ENCODE measurements at regions not wholly inside any gene's neighbourhood (a gene's known extent, or its start where the extent isn't known, plus 50 kb on each side); places are given as distances from the start of the nearest gene placed in this dataset.

DNA sequence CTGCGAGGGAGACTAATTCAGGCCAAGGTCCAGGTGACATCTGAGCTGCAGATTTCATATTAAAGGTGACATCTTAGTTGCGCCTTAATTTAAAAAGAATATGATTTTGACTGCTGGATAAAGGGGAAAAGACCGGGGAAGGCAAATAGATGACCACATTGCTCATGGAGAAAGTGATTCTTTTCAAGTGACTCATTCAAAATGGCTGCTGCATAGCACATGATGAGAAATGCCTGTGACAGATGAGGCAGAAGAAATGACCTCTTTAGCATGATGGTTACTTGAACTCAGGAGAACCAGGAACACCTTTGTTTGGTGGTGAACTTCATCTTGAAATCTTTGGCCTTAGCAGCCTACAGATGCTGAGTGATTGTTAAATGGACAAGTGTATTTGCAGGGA lies 385.8 kb upstream of the TRIB2 start:
- no peak for DNase-seq

DNA sequence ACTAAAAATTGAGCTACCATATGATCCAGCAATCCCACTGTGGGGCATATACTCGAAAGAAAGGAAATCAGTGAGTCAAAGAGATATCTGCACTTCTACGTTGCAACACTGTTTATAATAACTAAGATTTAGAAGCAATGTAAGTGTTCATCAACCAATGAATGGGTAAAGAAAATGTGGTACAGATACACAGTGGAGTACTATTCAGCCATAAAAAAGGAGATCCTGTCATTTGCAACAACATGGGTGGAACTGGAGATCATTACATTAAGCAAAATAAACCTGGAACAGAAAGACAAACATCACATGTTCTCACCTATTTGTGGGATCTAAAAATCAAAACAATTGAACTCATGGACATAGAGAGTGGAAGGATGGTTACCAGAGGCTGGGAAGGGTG lies 385.0 kb upstream of the TRIB2 start:
- DNase-seq, result no peak

DNA sequence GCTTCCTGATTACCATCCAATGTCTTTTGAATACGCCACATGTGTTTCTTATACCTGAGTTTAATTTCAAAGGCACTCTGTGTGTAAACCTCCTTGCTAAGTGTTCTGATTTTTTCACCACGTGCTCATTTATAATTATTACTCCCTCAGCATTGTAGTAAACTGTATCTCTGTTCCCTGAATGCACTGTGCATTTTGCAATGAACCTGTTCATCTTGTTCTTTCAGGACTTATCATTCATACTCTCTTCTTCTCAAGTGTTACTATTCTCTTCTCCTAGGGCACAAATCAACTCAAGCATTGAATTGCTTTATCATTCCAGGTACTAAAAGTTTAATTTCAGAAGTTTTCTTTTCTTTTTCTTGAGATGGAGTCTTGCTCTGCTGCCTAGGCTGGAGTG lies 383.4 kb upstream of the TRIB2 start:
- no peak for DNase-seq

DNA sequence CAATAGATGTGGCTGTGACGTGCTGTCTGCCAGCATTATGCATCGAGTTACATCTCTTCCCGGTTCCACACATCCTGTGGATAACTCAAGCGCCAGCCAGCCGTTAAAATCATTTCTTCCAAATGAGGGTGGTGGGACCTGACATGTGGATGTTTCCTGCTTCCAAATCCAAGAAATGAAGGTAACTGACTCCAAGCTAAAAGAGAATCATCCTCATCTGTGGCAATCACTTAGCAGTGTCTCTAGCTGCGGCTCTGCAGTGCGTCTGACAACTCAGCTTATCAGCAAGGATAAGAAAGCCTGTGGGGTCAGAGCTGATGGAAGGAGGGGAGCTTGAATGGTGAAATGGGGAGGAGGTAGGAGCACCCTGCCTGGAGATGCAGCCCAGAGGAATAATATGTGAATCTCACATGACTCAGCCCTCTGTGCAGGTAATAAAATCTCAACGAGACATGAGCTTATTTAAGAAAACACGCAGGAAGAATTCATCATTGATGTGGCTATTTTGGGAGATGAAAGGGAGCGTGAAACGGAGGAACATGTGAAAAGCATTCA lies 382.2 kb upstream of the TRIB2 start:
- DNase-seq, result no peak

DNA sequence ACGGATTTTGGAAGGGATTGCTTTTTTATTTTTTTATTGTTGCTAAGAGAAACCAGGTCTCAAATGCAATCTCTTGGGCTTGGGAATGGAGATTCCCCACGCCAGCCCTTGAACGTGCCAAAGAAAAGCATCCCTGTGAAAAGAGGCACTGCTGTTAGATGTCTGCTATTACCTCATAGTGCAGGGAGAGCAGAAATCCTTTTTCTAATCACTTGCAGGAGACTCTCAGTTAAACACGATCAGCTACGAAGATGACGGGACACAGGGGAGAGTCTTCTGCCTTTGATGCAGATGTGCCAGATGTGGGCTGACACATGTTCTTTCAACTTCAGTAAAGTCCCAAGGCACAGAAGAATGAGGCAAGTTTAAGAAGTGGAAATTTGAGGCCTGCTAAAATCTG lies 381.6 kb upstream of the TRIB2 start:
- no peak for DNase-seq

DNA sequence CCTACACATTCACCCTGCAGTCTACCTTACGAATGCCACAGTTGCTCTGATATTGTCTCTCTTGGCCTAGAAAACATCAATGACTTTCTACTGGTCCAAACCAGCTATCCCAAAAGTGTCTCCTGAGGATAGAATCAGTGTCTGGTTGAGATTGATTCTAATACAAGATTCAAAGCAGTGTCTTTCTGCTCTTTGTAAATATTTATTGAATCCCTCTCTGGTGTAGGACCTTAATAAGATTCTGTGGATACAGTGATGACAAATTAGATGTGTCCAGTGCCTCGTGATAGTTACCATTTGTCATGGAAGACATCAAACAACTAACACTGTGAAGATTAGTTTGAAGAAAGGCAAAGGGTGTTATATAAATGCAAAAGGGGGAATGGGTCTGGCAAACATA lies 380.7 kb upstream of the TRIB2 start:
- DNase-seq, result no peak

DNA sequence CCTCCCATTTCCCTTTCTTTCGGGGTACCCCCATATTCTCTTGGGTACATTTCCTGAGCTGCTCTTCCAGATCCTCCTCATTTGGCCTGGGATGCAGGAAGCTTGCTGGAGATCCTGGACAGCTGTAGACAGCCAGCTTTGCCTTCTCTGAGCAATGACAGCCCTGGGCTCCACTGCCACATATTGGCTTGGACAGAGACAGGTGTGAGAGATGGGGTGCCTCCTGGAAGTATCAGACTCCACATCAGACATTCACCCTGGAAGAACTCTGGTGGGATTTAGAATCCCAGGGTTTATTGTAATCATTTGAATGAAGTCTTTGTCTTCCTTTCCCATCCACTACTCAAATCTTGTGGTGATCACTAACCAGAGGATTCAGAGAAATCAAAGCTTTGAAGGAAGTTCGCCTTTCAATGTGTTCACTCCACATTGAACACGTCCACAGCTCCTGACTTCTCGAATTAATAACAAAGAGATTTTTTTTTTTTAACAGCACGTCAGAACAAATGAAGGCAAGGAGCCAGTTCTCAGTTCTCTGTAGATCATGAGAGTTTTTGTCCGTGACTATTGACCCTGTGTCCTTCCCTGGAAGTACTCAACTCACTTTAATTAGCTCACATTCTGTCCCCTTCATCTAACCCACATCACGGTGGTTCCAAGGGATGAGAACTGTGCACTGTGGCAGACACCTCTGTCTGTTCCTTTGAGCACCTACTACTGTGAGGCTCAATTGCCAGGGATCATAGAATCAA lies 377.6 kb upstream of the TRIB2 start:
- no peak for DNase-seq

DNA sequence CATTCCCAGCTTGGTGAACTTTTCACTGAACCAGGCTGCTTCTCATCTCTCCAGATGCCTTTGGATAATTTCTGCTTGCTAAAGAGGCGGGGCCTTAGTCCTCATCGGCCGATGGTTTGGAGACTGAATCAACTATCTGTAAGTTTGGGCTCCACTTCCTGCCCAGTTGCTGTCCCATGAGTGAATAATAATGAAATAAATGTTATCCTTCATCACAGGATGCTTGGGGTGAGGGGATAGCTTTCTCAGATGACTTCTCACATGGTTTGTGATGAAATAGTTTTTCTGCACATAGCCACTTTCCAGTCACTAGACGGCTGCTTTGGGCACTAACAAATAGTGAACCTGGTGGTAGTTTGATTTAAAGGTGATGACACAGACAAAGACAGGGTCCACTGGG lies 376.6 kb upstream of the TRIB2 start:
- no peak for DNase-seq

DNA sequence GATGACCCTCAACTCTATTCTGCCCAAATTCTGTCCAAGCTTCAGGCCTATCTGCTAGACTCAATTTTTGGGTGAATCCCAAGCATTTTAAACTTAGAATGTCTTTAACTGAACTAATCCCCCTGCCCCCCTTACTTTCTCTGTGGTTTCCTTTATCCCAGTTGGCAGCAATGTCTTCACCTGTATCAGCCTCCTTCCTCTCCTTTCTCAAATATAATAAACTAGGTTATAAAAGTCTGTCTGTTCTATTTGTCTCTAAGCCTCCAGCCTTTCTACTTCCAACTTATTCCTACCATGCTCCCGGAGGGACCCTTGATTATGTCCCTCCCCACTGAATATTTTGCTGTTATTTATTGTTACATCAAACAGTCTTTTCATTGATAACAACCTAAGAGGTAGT lies 375.5 kb upstream of the TRIB2 start:
- no peak for DNase-seq

DNA sequence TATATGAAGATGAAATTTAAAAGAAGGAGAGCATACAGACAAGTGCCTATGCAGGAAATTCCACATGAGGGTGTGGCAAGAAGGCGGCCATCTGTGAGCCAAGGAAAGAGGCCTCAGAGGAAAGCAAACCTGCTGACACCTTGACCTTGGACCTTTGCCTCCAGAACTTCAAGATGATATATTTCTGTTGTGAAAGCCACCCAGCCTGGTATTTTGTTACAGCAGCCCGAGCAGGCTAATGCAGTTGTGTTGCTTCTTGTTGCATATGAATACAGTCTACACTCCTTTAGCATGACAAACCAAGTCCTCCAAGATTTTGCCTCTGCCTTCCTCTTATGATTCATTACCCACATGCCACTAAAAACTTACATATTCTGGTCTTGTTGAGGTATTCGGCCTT lies 374.8 kb upstream of the TRIB2 start:
- no peak for DNase-seq

DNA sequence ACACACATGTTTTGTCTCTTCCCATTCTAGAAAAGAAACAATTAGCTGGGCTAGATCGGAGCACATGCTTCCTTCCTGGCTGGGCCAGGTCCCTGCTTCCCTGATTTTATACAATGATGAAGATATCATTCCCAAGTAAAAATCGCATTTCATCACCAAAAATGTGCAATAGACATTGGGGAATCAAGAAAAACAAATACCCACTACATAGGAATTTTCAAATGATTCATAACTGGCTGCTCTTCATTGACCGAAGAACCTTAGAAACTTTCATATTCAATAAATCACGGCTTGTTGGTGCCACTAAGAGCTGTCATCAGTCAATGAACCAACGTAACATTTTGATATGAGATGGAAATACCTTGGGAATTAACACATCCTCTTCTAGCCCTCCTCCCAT lies 373.6 kb upstream of the TRIB2 start:
- no peak for DNase-seq

DNA sequence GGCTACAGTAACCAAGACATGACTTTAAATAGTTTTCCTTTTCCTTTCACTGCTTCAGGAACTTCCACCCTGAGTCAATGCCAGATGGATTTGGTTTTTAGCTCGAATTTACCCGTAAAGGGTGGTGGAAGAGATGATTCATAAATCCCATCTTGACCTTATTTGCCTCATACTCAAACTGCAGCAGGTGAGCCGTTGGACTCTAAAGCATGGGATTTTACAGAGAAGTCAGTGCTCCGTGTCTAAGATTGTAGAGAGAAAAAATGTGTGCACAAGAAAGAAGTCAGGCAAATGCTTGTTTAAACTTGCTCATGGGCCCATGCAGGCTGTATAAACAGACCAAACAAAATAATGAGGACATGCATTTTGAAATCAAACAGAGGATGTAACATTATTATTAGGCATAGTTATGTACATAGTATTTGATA lies 369.7 kb upstream of the TRIB2 start:
- no peak for DNase-seq

DNA sequence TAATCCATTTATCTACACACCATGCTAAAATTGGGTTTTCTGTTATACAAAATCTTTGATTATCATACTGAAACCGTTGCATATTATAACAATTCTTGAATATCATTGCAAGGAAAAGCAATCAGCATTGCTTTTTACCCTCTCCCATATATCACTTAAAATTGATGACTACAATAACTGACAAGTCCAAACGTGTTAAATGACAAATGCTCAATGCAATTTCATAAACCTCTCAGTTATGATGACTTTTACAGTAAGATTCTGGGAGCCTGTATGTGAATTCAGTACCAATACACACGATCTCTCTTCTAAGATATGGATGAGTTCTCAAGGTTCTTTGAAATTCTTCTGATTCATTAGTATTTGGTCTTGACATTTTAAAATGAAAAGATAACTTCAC lies 368.5 kb upstream of the TRIB2 start:
- no peak for DNase-seq

DNA sequence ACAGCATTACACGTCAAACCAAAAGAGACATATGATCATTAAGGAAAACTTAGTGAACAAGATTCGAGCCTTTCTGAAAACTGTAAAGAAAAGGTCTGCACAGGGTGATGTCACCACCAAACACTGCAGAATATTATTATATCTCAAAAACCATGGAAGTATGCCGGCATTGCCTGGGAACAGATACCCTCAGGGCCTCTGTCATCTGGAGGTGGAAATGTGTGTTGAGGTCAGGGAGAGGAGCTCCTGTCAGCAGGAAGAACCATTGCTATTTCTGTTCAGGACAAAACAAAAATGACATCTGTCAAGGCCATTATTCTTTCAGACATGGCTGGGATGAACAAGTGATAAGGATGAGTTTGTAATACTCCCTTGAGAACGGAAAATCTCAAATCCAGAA lies 365.9 kb upstream of the TRIB2 start:
- DNase-seq, result no peak

DNA sequence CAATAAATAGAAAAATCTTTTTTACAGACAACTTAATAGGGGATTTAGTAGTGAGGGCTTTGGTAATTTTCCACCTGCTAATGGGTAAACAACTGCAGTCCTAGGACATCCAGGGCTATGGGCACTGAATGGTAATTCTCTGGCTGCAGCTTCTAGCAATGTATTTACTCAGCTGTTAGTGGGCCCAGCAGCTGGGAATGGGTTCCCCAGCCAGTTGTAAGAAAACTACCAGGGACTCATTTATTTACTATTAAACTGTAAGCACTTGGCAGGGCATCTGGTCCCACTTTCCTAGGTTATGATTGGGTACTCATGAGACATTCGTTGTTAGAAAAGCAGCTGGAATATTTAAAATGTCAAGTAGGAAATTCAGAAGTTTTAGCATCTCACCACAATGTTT lies 363.8 kb upstream of the TRIB2 start:
- no peak for DNase-seq

DNA sequence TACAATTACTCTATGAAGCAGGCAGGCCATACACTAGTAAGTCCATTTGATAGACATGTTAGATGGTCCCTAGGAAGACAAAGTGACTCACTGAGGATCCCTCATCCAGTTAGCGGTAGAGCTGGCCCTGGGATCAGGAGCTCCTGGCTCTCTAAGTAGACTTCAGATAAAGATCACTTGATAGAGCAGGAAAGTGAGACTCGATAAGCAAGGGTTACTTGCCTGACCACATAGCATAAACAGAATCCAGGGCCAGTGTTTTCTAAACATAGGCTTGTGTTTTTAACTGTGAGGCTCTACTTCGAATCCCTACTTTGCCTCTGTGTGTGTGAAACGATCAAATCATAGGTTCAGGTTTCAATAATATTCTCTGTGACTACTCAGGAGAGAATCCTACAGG lies 355.2 kb upstream of the TRIB2 start:
- no peak for DNase-seq

DNA sequence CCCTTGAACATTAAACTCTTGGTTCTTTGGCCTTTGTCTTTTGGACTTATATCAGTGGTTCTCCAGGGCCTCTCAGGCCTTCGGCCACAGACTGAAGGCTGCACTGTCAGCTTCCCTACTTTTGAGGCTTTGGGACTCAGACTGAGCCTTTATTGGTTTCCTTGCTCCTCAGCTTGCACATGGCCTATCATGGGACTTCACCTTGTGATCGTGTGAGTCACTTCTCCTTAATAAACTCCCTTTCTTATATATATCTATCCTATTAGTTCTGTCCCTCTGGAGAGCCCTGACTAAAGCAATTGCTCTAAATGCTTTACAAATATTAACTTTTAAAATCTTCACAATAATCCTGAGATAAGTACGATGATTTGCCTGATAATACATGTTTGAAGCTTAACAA lies 353.6 kb upstream of the TRIB2 start:
- no peak for DNase-seq

DNA sequence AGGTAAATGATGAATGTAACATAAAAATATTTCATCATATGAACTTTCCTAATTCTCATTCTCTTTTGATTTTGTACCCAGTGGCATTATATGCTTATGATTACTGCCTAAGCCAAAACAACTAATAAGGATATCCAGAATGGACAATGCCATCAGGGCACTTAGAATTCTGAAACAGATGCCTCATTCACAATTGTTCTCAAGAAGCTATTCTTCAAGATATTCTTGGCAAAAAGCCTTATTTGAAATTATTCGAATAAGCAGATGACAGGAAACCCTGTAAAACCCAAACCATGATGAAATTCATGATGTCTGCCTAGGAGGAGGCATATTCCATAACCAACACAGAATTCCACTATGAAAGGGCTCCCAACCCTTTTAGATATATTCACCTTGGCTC lies 353.2 kb upstream of the TRIB2 start:
- no peak for DNase-seq

DNA sequence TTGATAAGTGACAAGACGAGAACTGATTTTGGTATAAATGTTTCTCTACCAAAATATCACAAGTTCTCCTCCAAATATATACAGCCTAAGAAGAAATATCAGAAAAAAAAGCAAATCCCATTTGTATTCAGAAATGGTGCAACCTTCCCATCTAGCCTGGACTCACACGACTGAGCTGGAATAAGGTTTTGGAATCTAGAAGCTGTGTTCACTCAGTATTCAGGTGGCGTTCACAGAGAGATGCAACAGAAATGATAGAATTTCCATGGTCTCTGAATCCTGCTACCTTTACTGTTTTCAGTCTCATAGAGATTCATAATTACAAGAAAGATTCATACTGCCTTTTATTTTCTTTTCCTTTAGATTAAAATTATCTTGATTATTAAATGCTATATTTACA lies 347.2 kb upstream of the TRIB2 start:
- no peak for DNase-seq

DNA sequence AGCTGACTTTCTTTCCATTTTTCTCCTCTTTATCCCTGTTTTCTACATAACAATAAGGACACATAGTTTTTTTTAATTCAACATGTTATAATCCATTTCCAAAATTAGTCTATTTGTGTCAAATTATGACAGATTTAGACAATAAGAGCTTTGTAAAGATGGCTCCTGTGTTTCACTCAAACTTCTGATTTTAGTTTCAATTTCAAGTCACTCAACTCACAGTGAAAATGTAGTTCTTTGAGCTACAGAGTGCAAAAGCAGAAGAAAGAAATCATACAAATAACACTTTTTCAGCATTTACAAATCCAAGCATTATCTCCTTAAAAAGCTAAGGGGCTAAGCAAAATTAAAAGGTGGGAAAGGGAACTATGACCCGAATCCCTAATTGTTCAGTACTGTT lies 340.7 kb upstream of the TRIB2 start:
- DNase-seq, result no peak

DNA sequence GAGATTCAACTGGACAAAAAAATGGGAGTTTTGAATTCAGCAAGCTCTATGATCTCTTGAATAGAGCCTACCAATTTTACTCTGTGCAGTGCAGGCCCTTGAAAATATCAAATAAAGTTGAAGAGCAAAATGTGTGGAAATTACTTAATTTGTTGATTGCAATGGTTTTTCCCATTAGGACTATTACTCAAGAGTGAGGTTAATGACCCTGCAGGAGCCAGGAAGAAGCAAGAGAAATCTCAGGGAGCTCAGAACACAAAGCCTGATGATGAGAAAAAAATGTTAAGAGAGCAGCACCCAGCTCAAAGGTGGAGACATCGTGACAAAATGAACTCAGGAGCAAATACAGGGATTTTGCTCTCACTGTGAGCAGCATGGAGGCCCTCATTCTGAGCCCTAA lies 337.6 kb upstream of the TRIB2 start:
- DNase-seq, result no peak

DNA sequence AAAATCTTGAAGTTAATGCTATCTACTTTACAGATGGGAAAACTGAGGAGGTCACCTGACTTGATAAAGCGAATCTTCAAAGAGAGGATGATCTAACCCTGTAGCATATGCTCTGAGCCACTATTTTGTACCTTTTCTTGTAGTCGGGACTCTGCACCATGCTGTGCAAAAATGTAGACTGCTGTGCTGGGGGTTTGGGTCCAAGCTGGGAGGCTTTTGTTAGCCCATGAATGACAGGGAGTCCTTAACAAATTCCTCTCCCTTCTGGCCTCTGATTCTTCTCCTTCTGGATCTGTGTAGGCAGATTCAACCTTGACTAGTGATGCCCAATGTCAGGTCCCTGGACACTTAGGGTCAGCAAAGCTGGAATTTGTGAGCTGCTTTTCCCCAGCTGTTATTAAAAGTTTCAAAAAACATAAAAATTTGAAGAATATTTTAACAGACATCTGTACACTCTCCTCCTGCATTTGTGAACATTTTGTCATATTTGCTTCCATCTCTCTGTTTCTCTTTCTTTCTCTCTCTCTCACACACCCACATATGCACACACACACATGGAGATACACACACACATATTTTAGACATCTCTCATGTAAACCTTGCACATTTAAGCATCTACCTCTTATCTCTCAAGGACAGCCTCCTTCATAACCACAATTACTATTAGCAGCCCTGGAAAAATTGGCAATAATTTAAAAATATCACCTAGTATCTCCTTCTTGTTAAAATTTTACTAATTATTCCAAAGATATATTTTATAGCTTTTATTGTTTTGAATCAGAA lies 335.0 kb upstream of the TRIB2 start:
- DNase-seq, result no peak

DNA sequence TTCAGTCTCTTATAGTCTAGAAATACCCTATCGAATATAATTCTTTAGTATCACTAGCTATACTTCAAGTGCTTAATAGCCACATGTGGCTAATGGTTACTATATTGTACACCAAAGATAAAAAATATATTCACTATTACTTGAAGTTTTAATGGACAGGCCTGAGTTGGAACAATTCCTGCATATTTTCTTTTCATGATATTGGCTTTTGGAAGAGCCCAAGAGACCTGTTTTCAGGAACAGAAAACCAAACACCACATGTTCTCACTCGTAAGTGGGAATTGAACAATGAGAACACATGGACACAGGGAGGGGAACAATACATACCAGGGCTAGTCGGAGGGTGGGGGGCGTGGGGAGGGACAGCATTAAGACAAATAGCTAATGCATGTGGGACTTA lies 334.4 kb upstream of the TRIB2 start:
- no peak for DNase-seq

DNA sequence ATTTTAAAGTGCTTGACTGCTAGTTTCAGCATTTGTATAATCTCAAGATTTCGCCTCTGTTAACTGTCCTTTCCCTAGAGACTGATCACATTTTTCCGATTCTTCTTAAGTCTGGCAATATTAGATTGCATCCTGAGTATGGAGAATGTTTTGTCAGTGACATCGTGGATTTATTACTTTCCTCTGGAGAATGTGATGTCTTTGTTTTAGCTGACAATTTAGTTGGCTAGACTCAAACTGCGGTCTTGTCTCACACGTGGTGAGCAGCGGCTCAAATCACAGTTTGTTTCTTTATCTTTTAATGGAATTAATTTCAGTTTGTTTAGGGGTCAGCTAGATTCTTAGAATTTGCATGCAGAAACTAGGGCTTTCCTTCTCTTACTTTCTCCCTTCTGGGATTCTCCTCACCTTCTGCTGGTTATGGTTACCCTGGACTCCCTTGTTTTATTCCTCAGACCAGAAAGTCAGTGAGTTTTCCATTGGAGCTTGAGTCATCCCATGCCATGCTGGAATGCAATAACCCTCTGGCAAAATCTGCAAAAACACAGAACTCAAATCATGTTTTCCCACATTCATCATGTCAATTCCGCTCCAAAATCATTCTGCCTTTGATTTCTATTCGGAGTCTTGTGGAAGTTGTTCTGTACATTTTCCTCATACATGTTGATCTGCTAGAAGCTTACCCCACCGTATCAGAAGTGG lies 327.2 kb upstream of the TRIB2 start:
- no peak for DNase-seq

Measured in CD4-positive, alpha-beta T cell treated with Interleukin-4 for 1 hour (primary cell).